Heart left ventricle (tissue), 13 donors: ENCODE measurements at regions not wholly inside any gene's neighbourhood (a gene's known extent, or its start where the extent isn't known, plus 50 kb on each side); places are given as distances from the start of the nearest gene placed in this dataset.

Experiments used
- CTCF ChIP-seq, 12 donors: fragments of 200-600 bp; sonication (generic) in 4 of 12; IDR thresholded peaks; one replicate each; pipeline versions ENCODE4 v1.5.0 to v1.8.0; 2018 to 2022; ENCODE audit warnings: antibody characterized with exemption in 12 of 12, mild to moderate bottlenecking in 5 of 12
- POLR2A ChIP-seq, 2 donors: fragments of 450-650 bp; IDR thresholded peaks; one replicate each; pipeline ENCODE4 v1.6.1; 2017; ENCODE audit warnings: antibody characterized with exemption in 2 of 2, mild to moderate bottlenecking in 2 of 2, moderate library complexity in 2 of 2
- donor health status: ischemic (EF 13 %, LVEDD 7.1; RV severe dilation, severe dysfunction).
- donor health status: DM: no; HTN: yes; CAD: no.
- donor health status: DM: no; HTN: no; CAD: no.
- donor health status: ischemic (EF 25% LVEDD 6.9; RV normal size, moderate dysfunction).
- donor health status: ischemic (EF 25% LVEDD 5.7; RV mildly dilated, moderate dysfunction).
- donor health status: ischemic (EF 35%, LVEDD 5.7; RV mildly dilated, moderate dysfunction).
- donor health status: nonischemic (EF 11% LVEDD 7.7; RV severe dilation, severe dysfunction).
- donor health status: DM: yes; HTN: yes; CAD: no.
- donor health status: PGD.
- donor health status: ischemic (EF 29% LVEDD 5.4; RV normal size, mild dysfunction).
- donor health status: nonischemic (EF 23%, LVEDD 6.1; RV moderate dilation, normal function).

- TF ChIP-seq CTCF (IDR thresholded peaks at IDR 0.05) (no peak), POLR2A (IDR thresholded peaks at IDR 0.05) (no peak)
Measured at GRCh38 chr3:22862111-22862510, 341.0 kb upstream of the UBE2E2 start.
